OCI-LY7 (cell line): ENCODE measurements at regions not wholly inside any gene's neighbourhood (a gene's known extent, or its start where the extent isn't known, plus 50 kb on each side); places are given as distances from the start of the nearest gene placed in this dataset.

Experiments used
- CTCF ChIP-seq: fragments of 200-600 bp; sonication (generic); conservative IDR thresholded peaks from 2 replicates; pipeline ENCODE4 v1.5.1; 2014; ENCODE audit warnings: mild to moderate bottlenecking, antibody characterized with exemption, low read length, moderate library complexity, mixed read lengths
- EZH2phosphoT487 ChIP-seq: fragments of 200-600 bp; sonication (generic); IDR thresholded peaks from 2 replicates; pipeline ENCODE4 v1.6.1; 2018; ENCODE audit warnings: low read depth, borderline replicate concordance, mild to moderate bottlenecking, mixed run types, antibody characterized with exemption, low read length, moderate library complexity, mixed read lengths

GRCh38 chr20:22689266-22689665 is 104.9 kb upstream of the FOXA2 start:
- TF ChIP-seq CTCF: no peak
- no peak for TF ChIP-seq EZH2phosphoT487
